ENCODE measurements at regions not wholly inside any gene's neighbourhood (a gene's known extent, or its start where the extent isn't known, plus 50 kb on each side); places are given as distances from the start of the nearest gene placed in this dataset.

GRCh38 chr4:123731035-123731434 lies 334.4 kb downstream of the SPRY1 start:
- no peak overlapping the region for H3K4me3 ChIP-seq (ENCODE audit: low read length)
- TF ChIP-seq ZNF274 (IDR thresholded peaks at IDR 0.05; ENCODE audit: low read depth, low read length): no peak

- TF ChIP-seq ZNF274 (IDR thresholded peaks at IDR 0.05; ENCODE audit: low read depth, low read length): no peak
- H3K4me3 ChIP-seq (ENCODE audit: low read length): no peak overlapping the region
These were observed 340.6 kb downstream of the SPRY1 start for GRCh38 chr4:123737156-123737555.

GRCh38 chr4:123739806-123740205 lies 343.2 kb downstream of the SPRY1 start:
- no peak overlapping the region for H3K4me3 ChIP-seq (ENCODE audit: low read length)
- no peak for TF ChIP-seq ZNF274 (IDR thresholded peaks at IDR 0.05; ENCODE audit: low read depth, low read length)

DNA sequence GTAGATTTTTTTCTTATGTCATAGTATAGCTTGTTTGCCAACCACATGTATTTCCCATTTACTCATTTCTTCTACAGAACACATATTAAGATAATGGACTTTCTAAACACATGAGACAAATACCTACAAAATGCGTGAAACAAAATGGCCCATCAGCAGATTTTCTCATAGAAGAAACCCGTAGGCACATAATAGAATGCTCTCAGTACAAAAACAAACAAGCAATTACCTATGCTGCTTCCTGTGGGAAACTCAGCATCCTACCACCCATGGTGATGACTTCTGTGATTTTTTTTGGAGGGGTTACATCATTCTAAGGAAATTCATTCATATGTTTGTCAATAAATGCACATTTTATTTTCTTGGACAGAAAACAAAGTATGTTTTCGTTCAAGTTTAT lies 343.6 kb downstream of the SPRY1 start:
- no peak overlapping the region for H3K4me3 ChIP-seq (ENCODE audit: low read length)
- no peak for TF ChIP-seq ZNF274 (IDR thresholded peaks at IDR 0.05; ENCODE audit: low read depth, low read length)

DNA sequence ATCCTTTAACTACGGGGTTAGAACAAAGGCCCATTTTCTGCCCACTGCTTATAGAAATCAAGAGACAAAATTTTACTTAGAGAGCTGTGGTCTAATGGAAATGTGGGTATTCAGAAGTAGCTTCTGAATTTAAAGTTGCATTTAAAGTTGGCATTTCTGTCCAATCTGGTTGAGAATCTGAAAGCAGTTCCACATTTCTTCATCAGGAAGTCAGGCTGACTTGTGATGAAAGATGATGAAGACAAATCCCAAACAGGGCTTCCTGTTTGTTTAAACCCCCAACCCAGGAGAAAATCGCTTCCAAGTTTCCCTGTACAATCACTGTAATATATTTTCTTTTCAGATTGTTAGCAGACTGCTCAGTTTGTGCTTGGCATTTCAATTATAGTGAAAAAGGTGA lies 345.3 kb downstream of the SPRY1 start:
- no peak overlapping the region for H3K4me3 ChIP-seq (ENCODE audit: low read length)
- TF ChIP-seq ZNF274 (IDR thresholded peaks at IDR 0.05; ENCODE audit: low read depth, low read length): no peak

- no peak for TF ChIP-seq ZNF274 (IDR thresholded peaks at IDR 0.05; ENCODE audit: low read depth, low read length)
- no peak overlapping the region for H3K4me3 ChIP-seq (ENCODE audit: low read length)
These were observed 347.3 kb downstream of the SPRY1 start for GRCh38 chr4:123743848-123744247.

- no peak for TF ChIP-seq ZNF274 (IDR thresholded peaks at IDR 0.05; ENCODE audit: low read depth, low read length)
These were observed 348.2 kb downstream of the SPRY1 start for GRCh38 chr4:123744664-123745290.

DNA sequence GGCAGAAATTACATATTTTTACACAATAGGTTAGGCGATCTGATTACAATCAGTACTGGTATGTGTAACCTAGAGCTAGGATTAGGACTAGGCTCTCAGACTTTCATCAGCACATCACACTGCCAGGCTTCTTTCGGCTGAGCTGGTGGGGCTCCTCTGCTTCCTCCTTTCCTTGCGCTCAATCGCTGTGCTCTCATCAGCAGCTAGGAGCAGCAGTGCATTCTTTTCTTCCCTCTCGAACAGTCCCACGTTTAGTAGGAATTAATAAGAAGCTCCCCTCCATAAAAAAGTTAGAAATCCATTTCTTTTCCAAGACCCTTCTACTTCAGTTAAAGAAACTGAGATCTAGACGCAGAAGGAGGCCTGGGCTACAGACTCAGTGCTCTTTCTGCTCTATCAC lies 350.4 kb downstream of the SPRY1 start:
- TF ChIP-seq ZNF274 (IDR thresholded peaks at IDR 0.05; ENCODE audit: low read depth, low read length): no peak
- H3K4me3 ChIP-seq (ENCODE audit: low read length): no peak overlapping the region

More at GRCh38 chr4:123744664-123745290, 348.2 kb downstream of the SPRY1 start:
- H3K4me3 ChIP-seq (ENCODE audit: low read length): no peak overlapping the region

GRCh38 chr4:123748806-123749205 lies 352.2 kb downstream of the SPRY1 start:
- TF ChIP-seq ZNF274 (IDR thresholded peaks at IDR 0.05; ENCODE audit: low read depth, low read length): no peak
- H3K4me3 ChIP-seq (ENCODE audit: low read length): no peak overlapping the region

DNA sequence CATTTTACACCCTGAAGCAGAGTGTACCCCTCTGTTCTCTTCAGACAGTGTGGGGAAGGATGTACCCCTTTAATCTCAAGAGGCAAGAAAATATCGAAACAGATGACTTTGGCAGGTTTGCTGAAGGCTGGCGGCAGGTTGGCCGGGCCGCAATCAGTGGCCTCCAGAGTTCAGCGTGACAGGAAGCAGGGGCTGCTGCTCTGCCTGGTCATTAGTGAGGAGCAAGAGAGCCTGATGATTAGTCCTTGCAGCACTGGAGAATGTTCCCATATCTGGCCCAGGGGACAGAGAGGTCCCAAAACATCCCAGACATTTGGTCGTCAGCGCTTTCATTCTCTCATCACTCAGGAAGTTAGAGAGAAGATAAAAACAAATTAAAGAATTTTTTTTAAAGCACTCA lies 352.8 kb downstream of the SPRY1 start:
- TF ChIP-seq ZNF274 (IDR thresholded peaks at IDR 0.05; ENCODE audit: low read depth, low read length): no peak

DNA sequence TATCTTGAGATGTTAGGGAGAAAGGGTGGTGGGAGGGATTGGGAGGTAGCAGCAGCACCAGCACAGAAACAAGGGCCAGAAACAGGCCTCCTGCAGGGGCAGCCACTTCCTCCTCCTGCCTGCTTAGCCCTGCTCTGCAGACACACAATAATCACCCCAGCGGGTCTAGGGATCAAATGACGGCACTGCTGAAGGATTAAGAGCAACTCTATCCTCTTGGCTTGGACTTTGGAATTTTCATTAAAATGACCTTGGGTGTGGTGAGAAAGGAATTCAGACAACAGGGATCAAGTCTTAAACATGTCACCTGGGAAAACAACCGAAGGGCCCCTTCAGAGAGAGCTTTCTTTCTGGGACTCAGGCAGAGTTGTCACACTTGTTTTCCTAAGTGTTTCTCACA lies 353.4 kb downstream of the SPRY1 start:
- no peak overlapping the region for H3K4me3 ChIP-seq (ENCODE audit: low read length)
- TF ChIP-seq ZNF274 (IDR thresholded peaks at IDR 0.05; ENCODE audit: low read depth, low read length): no peak

More for the DNA sequence above, 352.8 kb downstream of the SPRY1 start:
- no peak overlapping the region for H3K4me3 ChIP-seq (ENCODE audit: low read length)

DNA sequence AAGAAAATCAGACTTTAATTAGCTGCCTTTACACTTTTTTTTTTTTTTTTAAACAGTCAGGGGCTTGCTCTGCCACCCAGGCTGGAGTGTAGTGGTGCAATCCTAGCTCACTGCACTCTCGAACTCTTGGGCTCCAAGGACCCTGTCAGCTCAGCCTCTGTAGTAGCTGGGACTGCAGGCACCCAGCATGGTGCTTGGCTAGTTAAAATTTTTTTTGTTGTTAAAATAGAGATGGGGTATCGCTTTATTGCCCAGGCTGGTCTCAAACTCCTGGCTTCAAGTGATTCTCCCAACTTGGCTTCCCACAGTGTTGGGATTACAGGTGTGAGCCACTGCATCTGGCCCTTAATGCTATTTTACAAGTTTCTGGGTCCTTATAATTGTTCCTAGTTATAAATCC lies 359.1 kb downstream of the SPRY1 start:
- no peak overlapping the region for H3K4me3 ChIP-seq (ENCODE audit: low read length)
- TF ChIP-seq ZNF274 (IDR thresholded peaks at IDR 0.05; ENCODE audit: low read depth, low read length): no peak

GRCh38 chr4:123767806-123768205 lies 371.2 kb downstream of the SPRY1 start:
- H3K4me3 ChIP-seq (ENCODE audit: low read length): no peak overlapping the region
- TF ChIP-seq ZNF274 (IDR thresholded peaks at IDR 0.05; ENCODE audit: low read depth, low read length): no peak

GRCh38 chr4:123770884-123771283 lies 374.3 kb downstream of the SPRY1 start:
- H3K4me3 ChIP-seq (ENCODE audit: low read length): no peak overlapping the region
- TF ChIP-seq ZNF274 (IDR thresholded peaks at IDR 0.05; ENCODE audit: low read depth, low read length): no peak

DNA sequence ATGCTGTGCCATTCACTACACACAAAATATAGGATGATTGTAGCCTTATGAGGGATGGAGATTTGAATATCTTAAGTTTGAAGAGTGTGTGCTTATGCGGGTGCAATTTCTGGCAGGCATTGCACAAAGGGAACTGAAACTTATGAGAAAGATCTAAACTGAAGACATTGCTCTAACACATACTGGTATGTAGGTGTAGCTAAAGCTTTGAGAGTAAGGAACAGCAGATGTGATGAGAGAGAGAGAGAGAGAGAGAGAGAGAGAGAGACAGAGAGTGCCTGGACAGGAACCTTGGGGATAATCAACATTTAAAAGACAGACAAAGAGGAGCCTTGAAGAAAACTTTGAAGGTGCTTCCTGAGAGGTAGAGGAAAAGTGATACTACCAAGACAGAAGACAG lies 379.7 kb downstream of the SPRY1 start:
- H3K4me3 ChIP-seq (ENCODE audit: low read length): no peak overlapping the region
- TF ChIP-seq ZNF274 (IDR thresholded peaks at IDR 0.05; ENCODE audit: low read depth, low read length): no peak

DNA sequence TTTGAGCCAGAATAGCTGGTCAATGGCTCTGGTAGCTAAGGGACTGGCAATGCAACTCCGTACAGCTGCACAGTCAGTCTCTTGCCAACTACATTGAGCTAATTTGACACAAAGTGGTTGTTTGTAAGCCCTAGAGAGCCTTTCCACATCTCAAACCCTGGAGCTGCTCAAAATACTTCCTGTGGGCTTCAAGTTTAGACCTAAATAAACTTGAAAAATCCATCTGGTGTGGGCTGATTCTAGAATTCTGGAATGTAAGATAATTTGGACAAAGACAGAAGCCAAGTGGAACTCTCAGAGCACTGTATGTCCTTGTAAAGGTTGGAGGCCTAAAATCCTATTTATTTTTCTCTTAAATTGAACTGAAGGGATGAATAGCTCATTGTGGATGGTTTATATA lies 380.8 kb downstream of the SPRY1 start:
- H3K4me3 ChIP-seq (ENCODE audit: low read length): no peak overlapping the region
- TF ChIP-seq ZNF274 (IDR thresholded peaks at IDR 0.05; ENCODE audit: low read depth, low read length): no peak

All from GM08714 (cell line).